ENCODE measurements at regions not wholly inside any gene's neighbourhood (a gene's known extent, or its start where the extent isn't known, plus 50 kb on each side); places are given as distances from the start of the nearest gene placed in this dataset.
"Not testable (repeated sequence)": the region's sequence is repeated elsewhere in the genome, so short reads cannot be mapped to it uniquely, and the experiment has no call there.

DNA sequence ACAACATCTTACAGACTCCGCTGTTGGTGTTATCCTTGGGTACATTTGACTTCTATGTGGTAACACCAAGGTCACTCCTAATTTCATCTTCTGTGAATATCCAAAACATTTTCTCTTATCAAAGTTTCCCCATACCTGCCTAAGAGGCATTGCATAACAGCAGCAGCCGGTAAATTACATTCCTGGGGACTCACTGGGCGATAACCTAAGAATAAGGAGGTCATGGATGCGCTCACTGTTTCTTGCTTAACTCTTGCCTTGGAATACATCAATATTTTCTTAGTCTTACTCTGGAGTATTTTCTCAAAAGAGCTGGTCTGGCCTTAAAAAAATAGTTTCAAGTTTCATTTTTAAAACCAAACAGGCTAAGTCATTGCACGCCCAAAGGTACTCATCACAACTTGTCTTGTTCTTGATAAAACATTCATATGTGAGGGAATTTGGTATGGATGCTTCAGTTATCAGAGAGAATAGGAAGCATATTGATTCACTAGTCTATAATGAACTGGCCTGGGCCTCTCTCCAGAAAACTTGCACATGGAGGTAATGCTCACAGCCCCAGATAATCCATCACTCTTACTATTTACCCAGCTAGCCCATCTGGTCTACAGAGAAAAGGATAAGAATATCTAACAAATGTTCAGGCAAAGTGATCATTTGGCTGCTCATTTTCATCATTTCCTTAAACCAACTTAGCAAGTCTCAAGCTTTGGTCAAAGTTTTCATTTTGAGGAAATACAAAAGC lies 235.0 kb upstream of the ERCC4 start:
- Mint-ChIP-seq H3K4me3 (no peak overlapping the region), H3K27me3 (no peaks in the 10 kb centered on the region), H3K4me1 (no peaks in the 10 kb centered on the region), H3K9me3 (peaks cover 1% of the 10 kb centered on the region), H3K27ac (no peak overlapping the region), H3K36me3 (no peaks in the 10 kb centered on the region)
- DNase-seq (no peak), ATAC-seq (ENCODE audit: low read depth) (no peak)
- POLR2A ChIA-PET, result no interaction called here

DNA sequence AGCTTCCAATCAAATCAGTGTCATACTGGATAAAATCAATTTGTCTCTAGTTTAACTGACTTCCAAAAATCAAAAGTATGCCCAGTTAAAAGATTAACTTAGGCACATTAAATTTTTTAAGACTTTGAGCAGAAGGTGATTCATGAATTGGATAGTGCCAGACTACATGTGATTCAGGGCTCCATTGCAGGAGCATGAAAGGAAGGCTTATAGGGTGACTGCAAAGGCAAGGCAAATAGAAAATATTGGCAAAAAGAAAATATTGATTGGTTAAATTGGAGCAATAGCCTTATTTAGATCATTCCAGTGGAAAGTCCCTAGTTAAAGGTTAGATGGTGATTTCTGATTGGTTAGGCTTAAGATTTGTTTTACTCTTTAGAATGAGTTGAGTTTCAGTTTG lies 223.9 kb upstream of the ERCC4 start:
- Mint-ChIP-seq H3K27me3 (no peaks in the 10 kb centered on the region), H3K4me1 (no peaks in the 10 kb centered on the region), H3K36me3 (no peaks in the 10 kb centered on the region), H3K4me3 (no peak overlapping the region), H3K27ac (no peak overlapping the region), H3K9me3 (peaks cover 21% of the 10 kb centered on the region)
- DNase-seq (no peak), ATAC-seq (ENCODE audit: low read depth) (no peak)
- POLR2A ChIA-PET, result no interaction called here

DNA sequence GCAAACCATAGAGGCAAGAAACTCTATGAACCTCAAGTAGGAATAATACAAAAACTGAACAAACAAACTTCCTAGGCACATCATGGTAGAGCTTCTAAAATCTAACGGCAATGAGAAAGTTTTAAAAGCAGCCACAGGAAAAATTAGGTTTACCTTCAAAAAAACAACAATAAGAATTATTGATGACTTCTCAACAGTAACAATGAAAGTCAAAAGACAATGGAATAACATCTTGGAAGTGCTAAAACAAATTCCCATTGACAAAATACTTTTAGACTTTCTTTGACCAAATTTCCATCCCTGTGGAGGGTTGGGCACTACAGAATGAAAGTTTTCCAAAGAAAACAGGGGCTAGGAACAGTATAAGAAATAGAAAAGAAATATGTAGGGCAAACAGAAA lies 222.9 kb upstream of the ERCC4 start:
- DNase-seq (no peak), ATAC-seq (ENCODE audit: low read depth) (no peak)
- H3K27me3 Mint-ChIP-seq, result no peaks in the 10 kb centered on the region
- no peak overlapping the region for H3K27ac Mint-ChIP-seq
- no peak overlapping the region for H3K4me3 Mint-ChIP-seq
- H3K36me3 Mint-ChIP-seq, result no peaks in the 10 kb centered on the region
- no peaks in the 10 kb centered on the region for H3K4me1 Mint-ChIP-seq
- POLR2A ChIA-PET, result no interaction called here
- peaks cover 24% of the 10 kb centered on the region for H3K9me3 Mint-ChIP-seq

DNA sequence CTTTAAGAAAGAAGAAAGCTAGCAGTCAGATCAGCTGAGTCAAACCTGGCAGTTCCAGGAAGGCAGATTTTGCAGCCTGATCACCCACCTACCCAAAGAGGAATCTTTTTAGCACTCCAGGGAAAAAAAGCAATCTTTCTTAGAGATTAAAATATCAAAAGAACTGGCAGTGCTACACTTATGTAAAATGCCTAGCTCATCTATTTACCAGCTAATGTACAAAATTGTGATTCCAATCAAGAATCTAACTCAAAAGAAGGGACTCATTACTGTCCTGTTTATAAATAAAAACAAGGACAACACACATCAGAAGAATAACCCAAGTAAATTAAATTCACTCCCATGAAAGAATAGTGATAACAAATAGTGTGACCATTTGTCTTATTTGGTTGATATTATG lies 222.4 kb upstream of the ERCC4 start:
- no peaks in the 10 kb centered on the region for H3K36me3 Mint-ChIP-seq
- DNase-seq, result no peak
- POLR2A ChIA-PET, result no interaction called here
- no peak overlapping the region for H3K4me3 Mint-ChIP-seq
- H3K4me1 Mint-ChIP-seq, result no peaks in the 10 kb centered on the region
- H3K9me3 Mint-ChIP-seq, result peaks cover 22% of the 10 kb centered on the region
- ATAC-seq (ENCODE audit: low read depth), result no peak
- no peak overlapping the region for H3K27ac Mint-ChIP-seq
- H3K27me3 Mint-ChIP-seq, result no peaks in the 10 kb centered on the region

DNA sequence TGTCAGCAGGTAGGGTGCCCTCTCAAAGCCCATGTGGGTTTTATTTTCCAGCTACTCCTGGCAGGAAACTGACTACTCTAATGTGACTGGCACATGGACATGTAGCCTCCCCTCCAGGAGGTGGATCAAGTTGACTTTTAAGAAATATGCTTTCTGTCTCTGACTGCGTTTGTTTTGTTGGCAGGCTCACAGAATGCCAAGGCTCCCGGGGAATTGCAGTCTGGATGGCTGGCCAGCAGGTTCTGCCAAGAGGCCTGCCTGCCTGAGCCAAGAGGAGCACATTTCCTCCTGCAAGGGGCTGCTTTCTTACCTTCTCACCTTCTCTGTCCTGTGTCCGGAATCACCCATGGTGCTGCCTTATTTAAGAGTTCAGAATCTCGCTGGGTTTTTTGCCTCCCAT lies 217.3 kb upstream of the ERCC4 start:
- Mint-ChIP-seq H3K9me3 (peaks cover 7% of the 10 kb centered on the region), H3K27me3 (no peaks in the 10 kb centered on the region), H3K27ac (no peak overlapping the region), H3K4me3 (no peak overlapping the region), H3K4me1 (no peaks in the 10 kb centered on the region), H3K36me3 (no peaks in the 10 kb centered on the region)
- POLR2A ChIA-PET, result no interaction called here
- ATAC-seq (ENCODE audit: low read depth), result no peak
- no peak for DNase-seq

DNA sequence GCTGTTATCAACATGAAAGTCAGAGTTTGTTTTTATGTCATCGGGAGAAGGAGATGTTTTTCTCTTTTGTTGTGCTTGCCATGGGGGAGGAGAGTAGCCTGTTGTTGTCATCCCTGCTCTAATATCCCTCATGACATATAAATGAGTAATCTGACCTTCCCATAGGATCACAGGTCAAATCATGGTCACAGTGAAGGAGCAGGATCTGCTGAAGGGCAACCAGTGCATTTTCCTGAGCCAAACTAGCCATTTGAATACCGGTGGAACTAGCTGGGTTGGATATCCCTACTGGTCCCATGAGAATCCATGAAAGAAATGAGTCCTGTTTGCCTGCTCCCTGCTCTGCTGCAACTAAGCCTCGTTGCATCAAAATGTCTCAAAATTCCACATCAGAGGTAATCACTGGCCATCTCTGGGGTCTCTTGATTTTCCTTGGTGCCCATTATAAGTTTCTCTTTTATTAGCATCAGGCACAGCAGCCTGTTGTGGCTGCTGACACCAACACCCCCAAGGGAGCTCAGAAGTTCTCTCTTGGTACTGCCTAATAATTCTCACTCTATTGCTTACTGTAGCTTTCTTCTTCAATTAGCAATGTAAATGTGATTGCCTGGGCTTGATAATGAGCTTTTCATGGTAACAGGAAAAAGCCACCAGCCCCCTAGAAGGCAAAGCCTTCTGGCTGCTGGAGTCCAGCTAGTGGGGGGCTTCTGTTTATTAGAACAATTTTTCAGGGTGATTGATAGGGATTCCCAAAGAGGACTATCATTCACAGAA lies 211.4 kb upstream of the ERCC4 start:
- no peak for ATAC-seq (ENCODE audit: low read depth)
- Mint-ChIP-seq H3K36me3 (no peaks in the 10 kb centered on the region), H3K27me3 (no peaks in the 10 kb centered on the region), H3K4me1 (no peaks in the 10 kb centered on the region), H3K9me3 (peaks cover 5% of the 10 kb centered on the region), H3K4me3 (no peak overlapping the region), H3K27ac (no peak overlapping the region)
- POLR2A ChIA-PET, result no interaction called here
- no peak for DNase-seq

DNA sequence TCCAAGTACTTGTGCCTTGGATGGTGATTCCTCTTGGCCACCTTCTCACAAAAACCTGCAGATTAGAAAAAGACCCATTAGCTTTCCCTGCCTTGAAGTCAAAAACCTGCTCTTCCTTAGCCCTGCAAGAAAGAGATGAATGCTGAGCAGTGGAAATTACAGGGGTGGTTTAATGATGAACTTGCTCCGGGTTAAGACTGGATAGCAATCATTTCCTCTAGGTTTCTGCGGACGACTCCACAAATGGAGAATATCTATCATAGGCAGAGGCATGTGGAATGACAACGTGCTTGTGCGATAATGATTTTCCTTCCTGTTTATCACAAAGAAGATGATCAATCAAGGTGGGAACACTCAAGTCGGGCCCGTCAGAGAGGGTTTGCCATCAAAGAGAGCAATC lies 201.2 kb upstream of the ERCC4 start:
- ATAC-seq (ENCODE audit: low read depth) (no peak), DNase-seq (no peak)
- Mint-ChIP-seq H3K27ac (no peak overlapping the region), H3K27me3 (no peaks in the 10 kb centered on the region), H3K4me1 (no peaks in the 10 kb centered on the region), H3K9me3 (no peaks in the 10 kb centered on the region), H3K36me3 (no peaks in the 10 kb centered on the region), H3K4me3 (no peak overlapping the region)
- POLR2A ChIA-PET, result no interaction called here

DNA sequence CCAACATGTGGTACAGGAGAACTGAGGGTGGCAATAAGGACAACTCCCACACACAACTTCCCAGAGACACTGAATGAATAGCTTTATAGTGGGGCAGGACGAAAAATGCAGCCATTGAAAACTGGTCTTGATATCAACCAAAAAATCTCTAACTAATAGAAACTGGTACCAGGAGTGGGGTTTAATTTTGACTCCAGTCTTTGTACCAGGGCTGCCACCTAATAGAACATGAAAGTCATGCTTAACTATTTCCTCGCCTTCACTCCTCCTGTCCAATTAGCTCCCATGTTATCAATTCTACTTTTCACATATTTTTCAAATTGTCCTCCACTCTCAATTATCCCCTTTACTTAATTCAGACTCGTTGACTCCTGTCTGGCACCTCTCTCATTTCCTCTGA lies 192.0 kb upstream of the ERCC4 start:
- ATAC-seq (ENCODE audit: low read depth) (no peak), DNase-seq (no peak)
- Mint-ChIP-seq H3K27ac (no peak overlapping the region), H3K4me3 (no peak overlapping the region), H3K9me3 (peaks cover 13% of the 10 kb centered on the region), H3K36me3 (no peaks in the 10 kb centered on the region), H3K4me1 (no peaks in the 10 kb centered on the region), H3K27me3 (no peaks in the 10 kb centered on the region)
- POLR2A ChIA-PET, result no interaction called here

DNA sequence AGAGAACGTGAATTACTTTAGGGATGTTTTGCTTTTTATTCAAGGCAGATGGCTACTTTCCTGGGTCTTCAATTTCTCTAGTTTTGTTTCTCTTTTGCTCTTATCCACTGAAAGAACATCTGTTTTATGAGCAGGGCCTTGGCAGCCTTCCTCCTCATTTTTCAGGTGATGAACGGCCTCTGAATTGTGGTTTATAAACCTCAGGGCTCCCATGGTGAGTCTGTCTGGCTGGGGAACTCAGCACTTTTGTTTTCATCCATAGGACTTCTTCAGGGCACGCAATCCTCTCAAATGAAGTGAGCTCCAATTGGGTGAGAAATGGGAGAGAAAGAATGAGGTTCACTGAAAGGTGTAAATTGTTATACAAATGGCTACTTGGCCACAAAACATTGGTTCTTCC lies 186.4 kb upstream of the ERCC4 start:
- Mint-ChIP-seq H3K4me3 (no peak overlapping the region), H3K4me1 (no peaks in the 10 kb centered on the region), H3K36me3 (no peaks in the 10 kb centered on the region), H3K27me3 (no peaks in the 10 kb centered on the region), H3K27ac (no peak overlapping the region), H3K9me3 (peaks cover 3% of the 10 kb centered on the region)
- POLR2A ChIA-PET, result no interaction called here
- no peak for ATAC-seq (ENCODE audit: low read depth)
- no peak for DNase-seq

DNA sequence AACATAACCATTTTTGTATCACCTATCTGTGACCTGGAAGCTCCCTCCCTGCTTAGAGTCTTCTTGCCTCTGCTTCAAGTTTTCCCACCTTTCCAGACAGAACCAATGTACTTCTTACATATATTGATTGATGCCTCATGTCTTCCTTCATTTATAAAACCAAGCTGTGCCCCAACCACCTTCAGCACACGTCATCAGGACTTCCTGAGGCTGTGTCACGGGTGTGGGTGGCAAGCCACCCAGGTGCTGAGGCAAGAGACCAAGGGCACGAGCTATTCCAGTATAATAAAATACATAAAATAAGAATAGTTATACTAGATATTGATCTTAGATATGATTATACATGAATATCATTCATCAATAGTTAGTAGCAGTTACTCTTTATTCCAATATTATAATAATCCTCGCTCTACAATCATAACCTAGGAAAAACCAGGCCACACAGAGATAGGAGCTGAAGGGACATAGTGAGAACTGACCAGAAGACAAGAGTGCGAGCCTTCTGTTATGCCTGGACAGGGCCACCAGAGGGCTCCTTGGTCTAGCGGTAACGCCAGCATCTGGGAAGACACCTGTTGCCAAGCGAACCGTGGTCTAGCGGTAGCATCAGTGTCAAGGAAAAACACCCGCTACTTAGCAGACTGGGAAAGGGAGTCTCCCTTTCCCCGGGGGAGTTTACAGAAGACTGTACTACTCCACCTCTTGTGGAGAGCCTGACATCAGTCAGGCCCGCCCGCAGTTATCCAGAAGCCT lies 180.2 kb upstream of the ERCC4 start:
- H3K4me3 Mint-ChIP-seq; DNase-seq; H3K27me3 Mint-ChIP-seq; ATAC-seq (ENCODE audit: low read depth); H3K4me1 Mint-ChIP-seq; H3K9me3 Mint-ChIP-seq; H3K27ac Mint-ChIP-seq; H3K36me3 Mint-ChIP-seq; POLR2A ChIA-PET: not testable (repeated sequence)

DNA sequence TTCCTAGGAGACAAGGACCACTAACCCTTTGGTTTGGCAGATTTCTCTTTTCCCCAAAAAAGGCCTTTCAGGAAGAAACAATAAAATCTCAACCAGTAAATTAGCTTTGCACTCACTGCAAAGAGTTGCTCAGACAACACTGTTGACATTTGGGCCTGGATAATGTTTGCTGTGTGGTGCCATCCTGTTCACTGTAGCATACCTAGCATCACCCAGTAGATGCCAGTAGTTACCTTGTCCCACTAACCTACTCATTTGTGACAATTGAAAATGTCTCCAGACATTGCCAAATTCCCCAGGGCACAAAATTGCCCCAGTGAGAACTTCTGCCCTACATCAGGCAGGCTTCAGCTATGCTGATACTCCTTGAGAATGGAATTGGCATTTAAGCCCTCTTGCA lies 177.0 kb upstream of the ERCC4 start:
- POLR2A ChIA-PET, result no interaction called here
- peaks cover 2% of the 10 kb centered on the region for H3K9me3 Mint-ChIP-seq
- no peak overlapping the region for H3K4me3 Mint-ChIP-seq
- no peaks in the 10 kb centered on the region for H3K36me3 Mint-ChIP-seq
- no peak overlapping the region for H3K27ac Mint-ChIP-seq
- ATAC-seq (ENCODE audit: low read depth) (no peak), DNase-seq (no peak)
- no peaks in the 10 kb centered on the region for H3K27me3 Mint-ChIP-seq
- H3K4me1 Mint-ChIP-seq, result no peaks in the 10 kb centered on the region

DNA sequence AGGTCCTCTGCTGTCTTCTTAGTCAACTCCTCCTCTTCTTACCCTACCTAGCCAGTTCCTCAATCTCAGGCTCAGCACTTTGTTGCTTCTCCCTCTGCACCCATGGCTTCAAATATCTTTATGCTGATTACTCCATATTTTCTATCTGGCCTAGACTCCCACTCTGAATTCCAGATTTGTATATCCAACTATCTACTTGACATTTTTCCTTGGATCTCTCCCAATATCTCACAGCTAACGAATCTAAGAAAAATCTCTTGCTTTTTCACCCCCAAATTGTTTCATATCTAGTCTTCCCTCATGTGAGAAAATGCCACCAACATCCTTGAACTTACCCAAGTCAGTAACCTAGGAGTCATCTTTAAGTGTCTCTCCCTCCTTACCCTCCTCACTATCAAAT lies 176.4 kb upstream of the ERCC4 start:
- no peaks in the 10 kb centered on the region for H3K27me3 Mint-ChIP-seq
- POLR2A ChIA-PET, result no interaction called here
- H3K4me3 Mint-ChIP-seq, result no peak overlapping the region
- no peaks in the 10 kb centered on the region for H3K4me1 Mint-ChIP-seq
- no peak overlapping the region for H3K27ac Mint-ChIP-seq
- DNase-seq (no peak), ATAC-seq (ENCODE audit: low read depth) (no peak)
- no peaks in the 10 kb centered on the region for H3K36me3 Mint-ChIP-seq
- H3K9me3 Mint-ChIP-seq, result peaks cover 2% of the 10 kb centered on the region

DNA sequence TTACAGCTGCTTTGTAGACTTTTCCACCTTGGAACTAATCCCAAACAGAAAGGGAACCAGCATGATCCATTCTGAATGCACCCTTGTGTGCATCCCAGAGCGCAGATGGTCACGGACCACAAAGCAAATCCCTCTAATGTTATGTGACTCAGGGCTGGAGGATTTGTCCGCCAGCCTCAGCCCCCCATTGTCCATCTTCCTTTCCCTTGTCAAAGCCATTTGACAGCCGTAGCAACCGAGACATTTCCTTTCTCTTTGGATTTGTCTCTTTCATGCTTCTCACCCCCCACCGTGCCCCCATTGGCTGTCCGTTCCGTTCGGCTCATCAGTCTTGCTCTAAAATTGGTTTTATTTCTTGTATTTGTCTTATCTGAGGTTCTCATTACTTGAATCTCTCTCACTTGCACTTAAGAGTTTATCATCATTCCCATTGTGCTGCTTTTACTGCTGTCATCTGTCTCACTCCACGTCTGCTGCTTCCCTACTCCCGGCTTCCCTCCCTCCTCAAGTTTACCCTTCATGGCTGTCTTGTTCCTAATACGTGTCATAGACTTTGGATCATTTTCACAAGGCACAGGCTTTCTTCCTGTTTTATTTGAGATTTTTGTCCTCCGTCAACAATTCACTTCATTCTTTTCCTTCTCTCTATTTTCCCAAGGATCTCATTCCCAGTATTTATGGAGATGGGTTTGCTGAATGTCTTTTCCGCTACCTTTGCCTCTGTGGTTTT lies 163.4 kb upstream of the ERCC4 start:
- H3K4me1 Mint-ChIP-seq, result no peaks in the 10 kb centered on the region
- H3K27ac Mint-ChIP-seq, result no peak overlapping the region
- H3K9me3 Mint-ChIP-seq, result peaks cover 2% of the 10 kb centered on the region
- DNase-seq (no peak), ATAC-seq (ENCODE audit: low read depth) (no peak)
- no peak overlapping the region for H3K4me3 Mint-ChIP-seq
- no peaks in the 10 kb centered on the region for H3K36me3 Mint-ChIP-seq
- POLR2A ChIA-PET, result no interaction called here
- peaks cover 2% of the 10 kb centered on the region for H3K27me3 Mint-ChIP-seq
